NT2/D1 (cell line): ENCODE measurements at regions not wholly inside any gene's neighbourhood (a gene's known extent, or its start where the extent isn't known, plus 50 kb on each side); places are given as distances from the start of the nearest gene placed in this dataset.

ENCODE experiments used
- YY1 ChIP-seq: IDR thresholded peaks from 2 replicates; pipeline ENCODE4 v1.6.1; 2011; ENCODE audit not compliant: insufficient read length, insufficient read depth
- ZNF274 ChIP-seq: IDR thresholded peaks from 2 replicates; pipeline ENCODE4 v1.6.1; 2011; ENCODE audit warnings: mild to moderate bottlenecking, low read depth, low read length

GRCh38 chr3:23129117-23129516 is 74.0 kb upstream of the UBE2E2 start:
- no peak for TF ChIP-seq YY1
- TF ChIP-seq ZNF274: no peak
